Hepatocyte (in vitro differentiated cells): ENCODE measurements at regions not wholly inside any gene's neighbourhood (a gene's known extent, or its start where the extent isn't known, plus 50 kb on each side); places are given as distances from the start of the nearest gene placed in this dataset.
"Not testable (repeated sequence)": the region's sequence is repeated elsewhere in the genome, so short reads cannot be mapped to it uniquely, and the experiment has no call there.

Experiments
- DNase-seq: peaks from one replicate; pipeline ENCODE4 v3.0.0-alpha.2; 2016; ENCODE audit warnings: low spot score
- H2AFZ ChIP-seq: fragments of 200-600 bp; sonication (generic); 2 replicates; pipeline ENCODE4 v1.6.0; 2016; ENCODE audit warnings: antibody characterized with exemption, mild to moderate bottlenecking
- H3K27ac ChIP-seq: fragments of 200-600 bp; sonication (generic); 2 replicates; pipeline ENCODE4 v1.5.1; 2016; ENCODE audit warnings: mild to moderate bottlenecking
- H3K27me3 ChIP-seq: fragments of 200-600 bp; sonication (generic); 2 replicates; pipeline ENCODE4 v1.6.1; 2016
- H3K36me3 ChIP-seq: fragments of 200-600 bp; sonication (generic); replicated peaks from 2 replicates; pipeline ENCODE4 v1.5.1; 2016; ENCODE audit warnings: low read depth; ENCODE audit not compliant: insufficient read depth
- H3K4me1 ChIP-seq: fragments of 200-600 bp; sonication (generic); 2 replicates; pipeline ENCODE4 v1.5.1; 2016; ENCODE audit warnings: mild to moderate bottlenecking, moderate library complexity; ENCODE audit not compliant: insufficient read depth
- H3K4me2 ChIP-seq: fragments of 200-600 bp; sonication (generic); 2 replicates; pipeline ENCODE4 v1.6.0; 2016
- H3K4me3 ChIP-seq: fragments of 200-600 bp; sonication (generic); 2 replicates; pipeline ENCODE4 v1.5.1; 2016; ENCODE audit warnings: mild to moderate bottlenecking
- H3K79me2 ChIP-seq: fragments of 200-600 bp; sonication (generic); 2 replicates; pipeline ENCODE4 v1.6.0; 2017; ENCODE audit warnings: mild to moderate bottlenecking
- H3K9me2 ChIP-seq: fragments of 200-600 bp; sonication (generic); replicated peaks from 2 replicates; pipeline ENCODE4 v1.6.0; 2017; ENCODE audit warnings: mild to moderate bottlenecking; ENCODE audit not compliant: insufficient read depth
- H3K9me3 ChIP-seq: fragments of 200-600 bp; sonication (generic); 2 replicates; pipeline ENCODE4 v1.5.1; 2016; ENCODE audit warnings: low read depth, mild to moderate bottlenecking
- H4K20me1 ChIP-seq: fragments of 200-600 bp; sonication (generic); 2 replicates; pipeline ENCODE4 v1.6.0; 2016; ENCODE audit warnings: mild to moderate bottlenecking; ENCODE audit not compliant: insufficient read depth, poor library complexity, severe bottlenecking
- EZH2 ChIP-seq: fragments of 200-600 bp; sonication (generic); IDR thresholded peaks from 2 replicates; pipeline ENCODE4 v1.6.1; 2016; ENCODE audit warnings: antibody characterized with exemption, mild to moderate bottlenecking, borderline replicate concordance
- EZH2phosphoT487 ChIP-seq: fragments of 200-600 bp; sonication (generic); IDR thresholded peaks from one replicate; pipeline ENCODE4 v1.6.1; 2018; ENCODE audit warnings: antibody characterized with exemption, mild to moderate bottlenecking, low read depth, moderate library complexity; ENCODE audit not compliant: unreplicated experiment, severe bottlenecking
- WGBS: methylation state at CpG from one replicate; pipeline ENCODE4 v1.1.6; 2016; ENCODE audit warnings: low lambda C conversion rate; ENCODE audit errors: missing lambda C conversion rate; 5-methylcytosine and 5-hydroxymethylcytosine counted together
- TF ChIP-seq, protein P1 (sequence below): fragments of 200-600 bp; sonication (generic); IDR thresholded peaks from 2 replicates; pipeline ENCODE4 v1.5.1; 2016; ENCODE audit warnings: antibody characterized with exemption, mild to moderate bottlenecking; ENCODE audit not compliant: poor library complexity

GRCh38 chr22:25477358-25477757 lies 87.1 kb upstream of the GRK3 start:
- Histone ChIP-seq H3K27ac (no peak overlapping the region), H3K9me3 (no peaks in the 10 kb centered on the region), H2AFZ (no peak overlapping the region), H3K36me3 (no peaks in the 10 kb centered on the region), H3K4me2 (no peak overlapping the region), H4K20me1 (no peaks in the 10 kb centered on the region), H3K27me3 (no peaks in the 10 kb centered on the region), H3K4me3 (no peak overlapping the region), H3K4me1 (peaks cover 9% of the 10 kb centered on the region), H3K79me2 (no peaks in the 10 kb centered on the region), H3K9me2 (no peaks in the 10 kb centered on the region)
- TF ChIP-seq EZH2phosphoT487, result no peak
- TF ChIP-seq, protein P1, sequence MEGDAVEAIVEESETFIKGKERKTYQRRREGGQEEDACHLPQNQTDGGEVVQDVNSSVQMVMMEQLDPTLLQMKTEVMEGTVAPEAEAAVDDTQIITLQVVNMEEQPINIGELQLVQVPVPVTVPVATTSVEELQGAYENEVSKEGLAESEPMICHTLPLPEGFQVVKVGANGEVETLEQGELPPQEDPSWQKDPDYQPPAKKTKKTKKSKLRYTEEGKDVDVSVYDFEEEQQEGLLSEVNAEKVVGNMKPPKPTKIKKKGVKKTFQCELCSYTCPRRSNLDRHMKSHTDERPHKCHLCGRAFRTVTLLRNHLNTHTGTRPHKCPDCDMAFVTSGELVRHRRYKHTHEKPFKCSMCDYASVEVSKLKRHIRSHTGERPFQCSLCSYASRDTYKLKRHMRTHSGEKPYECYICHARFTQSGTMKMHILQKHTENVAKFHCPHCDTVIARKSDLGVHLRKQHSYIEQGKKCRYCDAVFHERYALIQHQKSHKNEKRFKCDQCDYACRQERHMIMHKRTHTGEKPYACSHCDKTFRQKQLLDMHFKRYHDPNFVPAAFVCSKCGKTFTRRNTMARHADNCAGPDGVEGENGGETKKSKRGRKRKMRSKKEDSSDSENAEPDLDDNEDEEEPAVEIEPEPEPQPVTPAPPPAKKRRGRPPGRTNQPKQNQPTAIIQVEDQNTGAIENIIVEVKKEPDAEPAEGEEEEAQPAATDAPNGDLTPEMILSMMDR, result no peak
- WGBS, result 95% methylated on average over 3 of the region's 3 CpGs
- no peak for DNase-seq

DNA sequence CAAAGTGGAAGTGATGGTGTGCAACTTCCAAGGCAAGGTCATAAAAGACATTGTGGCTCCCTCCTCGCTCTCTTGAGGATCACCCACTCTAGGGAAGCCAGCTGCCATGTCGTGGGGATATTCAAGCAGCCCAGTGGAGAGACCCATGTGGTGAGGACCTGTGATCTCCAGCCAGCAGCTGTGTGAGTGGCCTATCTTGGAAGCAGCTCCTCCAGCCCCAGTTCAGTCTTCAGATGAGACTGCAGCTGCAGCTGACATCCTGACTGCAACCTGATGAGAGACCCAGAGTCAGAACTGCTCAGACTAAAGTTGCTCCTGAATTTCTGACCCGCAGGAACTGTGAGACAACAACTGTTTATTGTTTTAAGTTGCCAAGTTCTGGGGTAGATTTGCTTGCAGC lies 86.4 kb upstream of the GRK3 start:
- DNase-seq, result no peak
- Histone ChIP-seq H2AFZ (no peak overlapping the region), H3K36me3 (no peaks in the 10 kb centered on the region), H3K9me2 (no peaks in the 10 kb centered on the region), H3K27me3 (no peaks in the 10 kb centered on the region), H3K4me3 (no peak overlapping the region), H3K27ac (no peak overlapping the region), H3K9me3 (no peaks in the 10 kb centered on the region), H3K4me1 (peaks cover 9% of the 10 kb centered on the region), H4K20me1 (no peaks in the 10 kb centered on the region), H3K4me2 (no peak overlapping the region), H3K79me2 (no peaks in the 10 kb centered on the region)
- TF ChIP-seq, protein P1, result no peak
- TF ChIP-seq EZH2phosphoT487 (no peak), EZH2 (no peak)
- 87% methylated on average over 3 of the region's 3 CpGs for WGBS

- Histone ChIP-seq H3K79me2 (no peaks in the 10 kb centered on the region), H4K20me1 (no peaks in the 10 kb centered on the region), H3K9me2 (no peaks in the 10 kb centered on the region), H3K4me2 (no peak overlapping the region), H3K36me3 (no peaks in the 10 kb centered on the region), H3K27me3 (no peaks in the 10 kb centered on the region), H3K4me1 (peaks cover 9% of the 10 kb centered on the region), H3K27ac (no peak overlapping the region), H3K4me3 (no peak overlapping the region), H3K9me3 (no peaks in the 10 kb centered on the region), H2AFZ (no peak overlapping the region)
- 100% methylated on average over 2 of the region's 2 CpGs for WGBS
- TF ChIP-seq, protein P1, result no peak
- TF ChIP-seq EZH2 (no peak), EZH2phosphoT487 (no peak)
- no peak for DNase-seq
Measured at GRCh38 chr22:25478528-25478927, 85.9 kb upstream of the GRK3 start.

DNA sequence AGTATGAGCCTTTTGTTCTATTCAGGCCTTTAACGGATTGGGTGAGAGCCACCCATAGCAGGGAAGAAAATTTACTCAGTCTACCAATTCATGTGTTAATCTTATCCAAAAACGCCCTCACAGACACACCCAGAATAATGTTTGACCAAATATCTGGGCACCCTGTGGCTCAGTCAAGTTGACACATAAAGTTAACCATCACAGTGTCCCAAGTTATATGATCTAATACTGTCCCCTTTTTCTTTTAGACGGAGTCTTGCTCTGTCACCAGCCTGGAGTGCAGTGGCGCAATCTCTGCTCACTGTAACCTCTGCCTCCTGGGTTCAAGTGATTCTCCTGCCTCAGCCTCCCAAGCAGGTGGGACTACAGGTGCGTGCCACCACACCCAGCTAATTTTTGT lies 83.6 kb upstream of the GRK3 start:
- not testable (repeated sequence) for H4K20me1 ChIP-seq, H3K4me2 ChIP-seq, DNase-seq, H3K4me1 ChIP-seq, H3K9me3 ChIP-seq, H3K79me2 ChIP-seq, H3K9me2 ChIP-seq, H2AFZ ChIP-seq, H3K27me3 ChIP-seq, H3K27ac ChIP-seq, H3K4me3 ChIP-seq, H3K36me3 ChIP-seq
- WGBS, result 94% methylated on average over 5 of the region's 5 CpGs
